Brain pericyte (primary cell): ENCODE measurements at regions not wholly inside any gene's neighbourhood (a gene's known extent, or its start where the extent isn't known, plus 50 kb on each side); places are given as distances from the start of the nearest gene placed in this dataset.

Source experiments
- DNase-seq: peaks from one replicate; pipeline ENCODE4 v3.0.0-alpha.2; 2012; ENCODE audit warnings: low read depth, low spot score

DNA sequence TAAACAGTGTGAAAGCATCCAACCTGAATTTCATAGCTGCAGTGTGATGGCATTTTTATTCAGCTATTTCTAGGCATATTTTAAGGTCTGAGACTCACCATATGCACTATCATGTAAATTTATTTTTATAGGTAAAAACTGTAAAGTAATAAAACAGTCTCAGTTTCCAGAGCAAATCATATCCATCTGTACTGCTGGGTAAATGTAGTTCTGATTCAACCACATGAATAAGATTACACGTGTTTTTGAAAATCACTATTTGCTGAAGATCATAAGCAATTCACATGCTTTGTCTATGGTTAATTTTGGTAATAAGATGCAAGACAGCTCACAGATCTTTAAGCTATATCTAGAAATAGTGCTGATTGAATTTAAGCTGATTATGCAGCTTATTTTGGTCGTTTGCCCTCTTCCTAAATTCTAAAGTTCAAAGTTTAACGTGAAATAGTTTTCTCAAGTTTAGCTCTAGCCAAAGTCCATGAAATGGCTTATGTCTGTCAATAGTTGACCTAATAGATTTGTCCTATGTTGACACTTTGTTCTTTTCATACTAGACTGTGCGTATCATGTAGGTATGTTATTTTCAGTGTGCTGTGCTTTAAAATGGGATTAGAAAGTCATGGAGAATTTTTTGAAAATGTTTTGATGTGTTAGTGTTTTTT is 489.0 kb downstream of the USP25 start:
- no peak for DNase-seq

GRCh38 chr21:16224756-16225155 is 495.0 kb downstream of the USP25 start:
- peak; percentile 25 for DNase-seq

DNA sequence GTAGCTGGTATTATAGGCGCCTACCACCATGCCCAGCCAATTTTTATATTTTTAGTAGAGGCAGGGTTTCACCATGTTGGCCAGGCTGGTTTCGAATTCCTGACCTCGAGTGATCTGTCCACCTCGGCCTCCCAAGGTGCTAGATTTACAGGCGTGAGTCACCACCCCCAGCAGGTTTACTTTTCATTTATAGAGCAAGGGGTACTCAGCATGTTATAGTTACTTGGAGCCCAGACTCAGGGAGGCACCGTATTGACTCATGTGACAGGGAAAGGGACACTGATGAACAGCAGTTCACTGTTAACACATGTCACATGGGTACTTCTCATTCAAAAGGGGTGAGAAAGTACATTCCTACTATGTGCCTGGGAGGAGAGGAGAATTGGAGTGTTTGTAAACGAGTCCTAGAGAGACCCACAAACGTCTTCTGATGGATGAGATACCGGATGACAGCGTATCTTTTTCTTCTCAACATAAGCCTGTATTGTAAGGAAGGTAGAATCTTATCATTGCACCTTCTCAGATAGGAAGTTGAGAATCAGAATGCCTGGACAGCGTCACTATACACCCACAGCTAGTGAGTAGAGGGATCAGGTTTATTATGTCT is 510.0 kb downstream of the USP25 start:
- no peak for DNase-seq

DNA sequence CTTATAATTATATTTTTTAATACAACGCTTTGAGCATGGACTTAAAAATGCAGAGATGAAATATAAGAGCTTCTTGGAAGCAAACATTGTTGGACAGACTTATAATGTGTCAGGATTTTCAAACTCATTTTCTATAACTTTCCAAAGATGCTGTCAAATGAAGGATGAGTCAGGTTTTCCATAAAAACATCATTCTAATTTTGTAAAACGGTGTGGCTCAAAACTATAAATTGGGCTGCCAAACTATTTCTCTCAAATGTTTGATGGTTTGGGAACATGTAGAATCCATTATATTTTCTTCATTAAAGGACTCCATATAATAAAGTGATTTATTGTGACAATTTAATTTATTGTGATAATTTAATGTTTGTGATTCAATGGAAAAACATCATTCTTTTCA is 511.2 kb downstream of the USP25 start:
- DNase-seq, result no peak

DNA sequence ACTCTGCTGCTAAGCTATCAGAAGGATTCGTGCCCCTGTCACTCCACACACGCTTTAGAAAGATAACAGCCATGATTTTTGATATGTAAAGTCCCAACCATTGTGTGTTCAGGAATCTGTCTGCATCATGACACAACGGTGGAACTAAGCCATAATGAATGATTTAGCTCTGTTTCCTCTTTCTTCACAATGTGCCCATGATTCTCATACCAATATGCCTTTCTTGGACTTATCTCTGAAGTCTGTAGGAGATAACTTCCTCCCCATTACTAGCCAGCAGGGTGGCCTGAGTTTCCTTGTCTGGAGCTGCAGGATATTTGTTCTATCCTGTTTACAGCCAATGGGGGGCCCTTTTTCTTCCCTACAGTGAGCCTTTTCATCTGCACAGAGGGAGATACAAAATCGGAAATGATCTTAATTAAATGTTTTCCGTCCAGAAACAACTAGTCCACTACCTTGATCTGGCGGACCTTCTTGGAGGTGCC is 511.7 kb downstream of the USP25 start:
- DNase-seq, result no peak

DNA sequence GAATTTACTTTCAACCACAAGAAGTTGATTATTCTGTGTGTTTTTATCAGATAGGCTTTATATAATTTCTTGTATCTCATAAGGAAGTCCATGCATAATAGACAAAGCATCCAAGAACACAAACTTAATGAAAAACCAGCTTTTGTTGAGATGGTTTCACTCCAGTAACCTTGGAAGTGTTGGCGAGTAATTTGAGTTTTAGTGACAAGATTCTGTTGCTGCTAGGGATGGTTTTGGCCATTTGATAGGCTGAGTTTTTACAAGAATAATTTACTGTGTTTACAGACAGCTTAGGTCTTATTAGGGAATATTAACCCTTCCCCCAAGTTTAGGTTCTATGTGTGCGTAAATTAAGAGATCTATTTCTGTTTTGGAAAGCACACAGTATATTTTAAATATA is 513.6 kb downstream of the USP25 start:
- DNase-seq, result no peak

DNA sequence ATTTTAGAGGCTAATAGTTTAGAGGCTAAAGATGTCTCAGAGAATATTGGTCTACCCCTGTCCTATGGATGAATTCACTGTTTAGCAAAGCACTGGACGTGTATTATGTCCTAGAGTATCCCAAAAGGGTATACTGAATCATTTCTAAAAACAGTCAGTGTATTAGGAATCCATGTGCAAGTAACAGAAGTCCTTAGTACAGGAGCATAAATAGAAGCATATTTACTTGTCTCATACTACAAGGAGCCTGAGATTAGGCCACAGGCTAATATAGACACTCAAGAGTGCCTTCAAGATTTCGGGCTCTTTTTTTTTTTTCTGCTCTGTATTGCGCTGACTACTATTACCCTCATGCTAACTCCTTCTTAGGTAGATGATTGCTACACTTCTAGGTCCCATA is 518.9 kb downstream of the USP25 start:
- DNase-seq, result no peak

DNA sequence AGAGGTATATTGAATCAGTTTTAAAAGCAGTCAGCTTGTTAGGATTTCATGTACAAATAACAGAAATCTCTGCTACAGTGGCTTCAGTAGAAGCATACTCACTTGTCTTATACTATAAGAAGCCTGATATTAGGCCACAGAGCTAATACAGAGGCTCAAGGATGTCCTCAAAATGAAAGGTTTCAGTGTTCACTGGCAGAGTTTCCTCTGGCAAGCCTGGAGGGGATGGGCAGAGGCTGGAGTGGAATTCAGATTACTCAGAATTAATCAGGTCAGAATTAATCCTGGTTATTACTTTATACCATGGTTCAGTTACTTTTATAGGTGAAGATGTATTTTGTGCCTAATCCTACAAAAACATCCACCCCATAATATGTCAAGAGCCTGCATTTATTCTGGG is 520.5 kb downstream of the USP25 start:
- no peak for DNase-seq

DNA sequence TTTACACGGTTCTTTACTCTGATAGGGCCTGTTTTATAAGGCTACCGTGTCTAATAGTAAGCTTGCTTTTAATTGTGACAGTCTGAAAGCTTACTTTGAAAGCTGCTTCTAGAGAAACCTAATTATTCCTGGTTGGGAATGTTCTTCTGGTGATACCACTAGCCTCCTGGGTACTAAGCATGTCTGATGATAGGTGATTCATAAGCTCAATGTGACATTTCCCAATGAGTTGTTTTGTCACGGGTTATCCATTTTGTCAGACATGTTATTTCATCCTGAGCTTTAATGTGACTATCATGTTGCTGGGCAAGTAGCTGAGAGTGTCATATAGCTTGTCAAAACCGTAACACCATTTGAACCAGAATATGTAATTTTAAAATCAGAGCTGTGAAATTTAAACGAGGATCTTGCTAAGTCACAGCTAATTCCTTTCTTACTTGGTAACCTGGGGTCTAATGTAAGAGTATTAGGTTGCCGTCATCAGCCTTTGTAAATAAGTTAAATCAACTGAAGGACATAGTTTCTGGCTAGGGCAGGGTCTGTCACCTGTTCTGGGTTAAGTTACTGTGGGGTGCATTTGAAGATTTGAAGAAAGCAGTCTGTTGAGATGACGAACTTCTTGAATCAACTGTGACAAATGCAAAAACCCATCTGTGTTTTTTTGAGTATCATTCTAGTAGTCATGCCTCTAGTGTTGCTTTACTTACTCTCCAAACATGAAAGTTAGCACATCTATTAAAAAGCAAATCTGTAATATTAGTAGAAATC is 529.2 kb downstream of the USP25 start:
- no peak for DNase-seq

- DNase-seq, result no peak
These were observed 532.3 kb downstream of the USP25 start for GRCh38 chr21:16262091-16262490.

DNA sequence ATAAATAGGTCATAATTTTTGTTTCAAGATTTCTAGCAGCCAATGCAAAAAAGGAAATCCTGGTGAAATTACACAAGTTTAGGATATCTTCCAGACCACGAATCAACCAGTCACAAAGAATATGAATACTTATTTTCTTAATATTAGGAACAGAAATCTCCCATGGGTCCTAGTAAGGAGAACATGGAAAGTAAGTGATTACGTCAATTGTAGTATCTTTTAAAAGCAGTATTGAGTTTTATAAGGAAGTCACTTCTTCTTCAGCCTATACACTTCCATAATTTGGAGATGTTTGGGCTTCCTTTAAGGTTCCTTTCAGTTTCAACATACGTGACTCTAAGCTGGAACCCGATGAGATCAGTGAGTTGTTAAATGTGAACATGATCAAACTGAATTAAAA is 534.5 kb downstream of the USP25 start:
- DNase-seq, result no peak

DNA sequence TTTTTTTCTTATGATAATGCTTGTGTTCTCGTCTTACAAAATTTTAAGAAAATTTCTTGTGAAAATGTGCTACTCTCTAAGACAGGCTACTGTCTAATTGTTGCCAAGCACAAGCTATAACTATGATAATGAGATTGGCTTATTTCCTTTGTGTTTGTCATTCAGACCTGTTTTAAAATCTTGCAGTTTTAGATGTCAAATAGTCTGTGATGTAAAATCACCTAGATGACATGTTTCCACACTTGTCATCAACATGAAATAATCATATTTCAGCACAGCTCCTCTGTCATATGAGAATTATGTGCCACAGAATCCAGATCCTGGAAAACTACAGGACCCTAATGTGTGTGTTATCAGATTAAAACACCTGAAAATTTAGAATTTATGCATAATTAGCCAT is 539.7 kb downstream of the USP25 start:
- no peak for DNase-seq

DNA sequence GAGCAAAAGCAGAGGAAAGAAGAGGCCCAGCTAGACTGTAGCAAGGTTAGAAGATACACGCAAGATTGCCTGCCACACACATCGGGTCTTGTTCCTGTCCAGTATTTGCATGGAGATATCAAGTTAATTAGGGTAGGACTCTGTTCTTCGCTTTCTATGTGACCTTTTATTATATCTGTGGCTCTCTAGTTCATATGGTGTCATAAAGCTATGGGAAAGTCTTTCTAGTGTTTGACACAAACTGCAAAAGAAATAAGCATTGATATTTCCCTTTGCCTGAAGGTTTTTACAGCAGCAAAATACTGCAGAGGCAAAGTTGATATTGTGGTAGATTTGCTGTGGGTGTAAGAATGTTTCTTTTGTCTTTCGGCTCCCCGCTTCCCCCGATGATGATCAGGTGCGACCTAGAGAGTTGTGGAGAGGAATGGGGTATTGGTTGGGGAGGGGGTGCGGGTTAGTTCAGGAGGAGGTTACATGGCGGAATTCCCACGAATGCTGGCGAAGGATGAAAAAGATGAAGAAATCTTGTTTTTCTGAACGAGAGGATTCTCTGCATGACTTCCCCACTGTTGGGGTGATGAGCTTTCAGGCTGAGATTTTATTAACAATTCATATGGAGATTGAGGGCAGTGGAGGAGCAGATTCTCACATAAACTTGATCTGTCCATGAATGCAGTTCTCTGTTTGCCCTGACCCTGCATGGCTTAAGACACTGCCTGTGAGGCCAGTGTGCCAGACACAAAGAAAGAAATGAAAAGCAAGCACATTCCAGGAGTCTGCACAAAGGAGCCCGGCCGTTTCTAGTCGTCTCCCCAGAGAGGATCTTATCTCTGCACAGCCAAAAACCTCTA is 550.2 kb downstream of the USP25 start:
- DNase-seq, result peak; percentile 56

- DNase-seq, result no peak
These were observed 550.9 kb downstream of the USP25 start for GRCh38 chr21:16280686-16281091.

GRCh38 chr21:16283516-16283915 is 553.7 kb downstream of the USP25 start:
- no peak for DNase-seq

DNA sequence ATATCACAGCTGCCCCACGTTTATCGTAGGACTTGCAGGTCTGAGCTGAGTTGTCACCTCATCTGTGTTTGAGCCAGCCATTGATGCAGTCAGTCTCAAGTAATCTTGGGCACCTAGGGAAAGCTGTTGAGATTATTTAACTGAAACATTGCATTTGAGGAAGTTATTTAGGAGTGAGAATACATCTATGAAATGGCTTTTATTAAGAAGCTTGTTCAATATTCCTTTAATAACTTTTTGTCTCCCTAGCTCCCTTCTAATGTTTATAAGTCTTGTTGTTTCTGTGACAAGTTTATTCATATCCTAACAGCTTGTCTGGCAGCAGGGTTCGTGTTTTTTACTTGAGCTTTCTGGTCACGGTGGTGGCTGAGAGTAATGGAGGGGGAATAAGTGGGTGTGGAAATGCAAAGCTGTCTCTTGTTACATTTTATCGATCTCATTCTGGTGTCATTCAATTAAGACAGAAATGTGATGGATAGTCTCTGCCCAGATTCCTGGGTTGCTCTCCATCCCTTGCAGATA is 555.9 kb downstream of the USP25 start:
- no peak for DNase-seq

- no peak for DNase-seq
These were observed 557.3 kb downstream of the USP25 start for GRCh38 chr21:16287046-16287445.

GRCh38 chr21:16291296-16291695 is 561.5 kb downstream of the USP25 start:
- DNase-seq, result no peak

DNA sequence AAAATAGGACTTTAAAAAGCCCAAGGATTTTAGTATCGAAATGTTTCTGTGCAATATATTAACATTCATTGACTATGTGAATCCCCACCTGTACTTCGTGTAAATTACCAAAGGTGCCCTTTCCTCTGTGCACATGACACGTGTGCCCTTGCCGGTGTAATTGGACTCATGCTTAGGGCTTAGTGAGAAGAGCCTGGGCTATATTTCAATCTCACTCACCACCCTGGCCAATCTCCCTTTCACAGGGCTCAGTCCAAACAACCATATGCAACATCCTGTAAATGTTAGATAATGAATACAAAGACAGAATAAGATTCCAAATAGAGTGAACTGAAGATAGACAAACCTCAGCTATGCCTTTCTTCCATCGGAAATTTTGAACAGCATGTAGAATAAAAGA is 564.3 kb downstream of the USP25 start:
- no peak for DNase-seq

- DNase-seq, result no peak
These were observed 573.1 kb downstream of the USP25 start for GRCh38 chr21:16302851-16303282.
